22Rv1 (cell line): ENCODE measurements at regions not wholly inside any gene's neighbourhood (a gene's known extent, or its start where the extent isn't known, plus 50 kb on each side); places are given as distances from the start of the nearest gene placed in this dataset.

Source experiments
- CTCF ChIP-seq: fragments of 450-650 bp; IDR thresholded peaks from 2 replicates; pipeline ENCODE4 v1.5.1; 2017; ENCODE audit warnings: mild to moderate bottlenecking
- ZFX ChIP-seq: fragments of 450-650 bp; IDR thresholded peaks from 2 replicates; pipeline ENCODE4 v1.6.1; 2017; ENCODE audit warnings: antibody characterized with exemption, borderline replicate concordance

DNA sequence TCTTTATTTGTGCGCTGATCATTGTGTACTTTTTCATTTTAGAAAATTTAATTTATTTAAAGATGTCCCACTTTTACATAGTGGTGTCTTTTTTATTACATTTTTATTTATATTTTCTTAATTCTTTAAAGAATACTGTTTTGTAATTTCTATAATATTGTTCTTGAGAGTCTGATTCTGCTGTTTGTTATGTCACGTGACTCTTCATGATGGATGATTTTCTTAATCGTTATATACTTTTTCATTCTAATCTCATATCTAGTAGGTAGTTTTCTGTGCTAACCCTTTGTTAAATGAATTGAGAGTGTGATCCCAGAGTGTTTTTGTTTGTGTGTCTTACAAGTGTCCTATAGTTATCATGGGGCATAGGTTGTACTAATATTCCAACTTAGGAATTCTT lies 568.2 kb upstream of the AMOT start:
- TF ChIP-seq CTCF (no peak), ZFX (no peak)
